ENCODE measurements at regions not wholly inside any gene's neighbourhood (a gene's known extent, or its start where the extent isn't known, plus 50 kb on each side); places are given as distances from the start of the nearest gene placed in this dataset.
A peak's percentile ranks its signal among the peaks of the same experiment; 100 is the strongest.

DNA sequence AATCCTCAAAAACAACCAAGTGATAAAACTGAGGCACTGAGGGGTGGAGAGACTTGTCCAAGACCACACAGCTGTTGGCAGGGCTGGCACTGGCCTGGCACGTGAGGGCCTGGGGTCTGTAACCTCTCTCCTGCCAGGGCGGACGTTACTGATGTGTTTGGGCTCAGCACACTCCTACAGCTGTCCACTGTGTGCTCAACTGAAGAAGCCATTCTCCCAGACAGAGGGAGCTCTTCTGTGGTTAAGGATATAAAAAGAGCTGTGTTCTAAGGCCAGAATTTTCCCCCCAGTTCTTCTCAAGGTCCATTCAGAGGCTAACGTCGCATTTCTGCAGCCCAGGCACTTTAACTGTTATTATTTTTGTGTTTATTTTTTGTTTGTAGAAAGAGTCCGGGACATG, 429.0 kb upstream of the ATP11B start:
- DNase-seq (ENCODE audit: low read depth, low spot score) (no peak), FAIRE-seq (no peak)
- Histone ChIP-seq H3K4me3 (replicated peaks in 1 of 3; ENCODE audit: insufficient read depth in 1 of 3, low read depth in 1 of 3, low read length in 3 of 3) (peak overlapping the region in 1 of 3 experiments; percentile 1), H3K4me1 (ENCODE audit: control insufficient read depth, extremely low read depth, insufficient read depth, low read length) (peaks cover 20% of the 10 kb centered on the region), H3K9me1 (replicated peaks; ENCODE audit: control insufficient read depth, extremely low read depth, insufficient read depth, low read length) (no peaks in the 10 kb centered on the region), H3K27me3 (ENCODE audit: control insufficient read depth in 2 of 2, insufficient read depth in 2 of 2, low read length in 2 of 2) (no peaks in the 10 kb centered on the region), H3K9me3 (replicated peaks; ENCODE audit: control insufficient read depth, insufficient read depth, low read length) (no peaks in the 10 kb centered on the region), H3K36me3 (ENCODE audit: control insufficient read depth in 2 of 2, extremely low read depth in 1 of 2, insufficient read depth in 2 of 2, low read length in 2 of 2) (no peaks in the 10 kb centered on the region), H3K79me2 (ENCODE audit: control insufficient read depth, insufficient read depth, low read length) (no peaks in the 10 kb centered on the region), H3K9ac (replicated peaks; ENCODE audit: extremely low read depth, insufficient read depth, low read length) (peak overlapping the region; percentile 23), H2AFZ (ENCODE audit: low read depth, low read length) (no peak overlapping the region), H3K27ac (ENCODE audit: insufficient read depth, low read depth, low read length) (peak overlapping the region; percentile 79), H3K4me2 (ENCODE audit: insufficient read depth, low read length) (peak overlapping the region; percentile 35), H4K20me1 (replicated peaks; ENCODE audit: control insufficient read depth, extremely low read depth, insufficient read depth, low read length) (no peaks in the 10 kb centered on the region)
- dilution Hi-C loops (cut with MboI; ENCODE audit: extremely low pct_ligation_motif_present, low sequenced_read_pairs) (no loop called here), intact Hi-C loops (cut with micrococcal nuclease) (no loop called here)
- ChIA-PET POLR2A (no interaction called here), CTCF (interaction anchor here (0.8 to 1.3 kb wide), 3 partner anchors 11 to 28 kb away, joined by 3 read pairs; no protein-coding TSS in a partner anchor)
- no peak for TF ChIP-seq POLR2A (IDR thresholded peaks at IDR 0.05; ENCODE audit: low read depth, low read length)
- TF ChIP-seq EZH2 (IDR thresholded peaks at IDR 0.05; ENCODE audit: borderline replicate concordance, low read depth, low read length, severe bottlenecking), result no peak
- TF ChIP-seq FOS (IDR thresholded peaks at IDR 0.05; ENCODE audit: borderline replicate concordance, insufficient read depth, low read length), result no peak
- TF ChIP-seq, protein P1, sequence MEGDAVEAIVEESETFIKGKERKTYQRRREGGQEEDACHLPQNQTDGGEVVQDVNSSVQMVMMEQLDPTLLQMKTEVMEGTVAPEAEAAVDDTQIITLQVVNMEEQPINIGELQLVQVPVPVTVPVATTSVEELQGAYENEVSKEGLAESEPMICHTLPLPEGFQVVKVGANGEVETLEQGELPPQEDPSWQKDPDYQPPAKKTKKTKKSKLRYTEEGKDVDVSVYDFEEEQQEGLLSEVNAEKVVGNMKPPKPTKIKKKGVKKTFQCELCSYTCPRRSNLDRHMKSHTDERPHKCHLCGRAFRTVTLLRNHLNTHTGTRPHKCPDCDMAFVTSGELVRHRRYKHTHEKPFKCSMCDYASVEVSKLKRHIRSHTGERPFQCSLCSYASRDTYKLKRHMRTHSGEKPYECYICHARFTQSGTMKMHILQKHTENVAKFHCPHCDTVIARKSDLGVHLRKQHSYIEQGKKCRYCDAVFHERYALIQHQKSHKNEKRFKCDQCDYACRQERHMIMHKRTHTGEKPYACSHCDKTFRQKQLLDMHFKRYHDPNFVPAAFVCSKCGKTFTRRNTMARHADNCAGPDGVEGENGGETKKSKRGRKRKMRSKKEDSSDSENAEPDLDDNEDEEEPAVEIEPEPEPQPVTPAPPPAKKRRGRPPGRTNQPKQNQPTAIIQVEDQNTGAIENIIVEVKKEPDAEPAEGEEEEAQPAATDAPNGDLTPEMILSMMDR (IDR thresholded peaks at IDR 0.05; ENCODE audit: extremely low read depth in 1 of 2, insufficient read depth in 1 of 2, low read depth in 1 of 2, low read length in 2 of 2), result no peak
- TF ChIP-seq GATA2 (IDR thresholded peaks at IDR 0.05; ENCODE audit: insufficient read depth, insufficient read length, low read depth, low read length), result no peak
- TF ChIP-seq JUN (IDR thresholded peaks at IDR 0.05; ENCODE audit: borderline replicate concordance, insufficient read depth, insufficient read length, low read depth), result no peak
- TF ChIP-seq POLR2AphosphoS5 (IDR thresholded peaks at IDR 0.05; ENCODE audit: insufficient read depth, low read depth, low read length), result no peak
- TF ChIP-seq MYC (IDR thresholded peaks at IDR 0.05; ENCODE audit: low read depth, low read length), result no peak
- TF ChIP-seq, protein P2, sequence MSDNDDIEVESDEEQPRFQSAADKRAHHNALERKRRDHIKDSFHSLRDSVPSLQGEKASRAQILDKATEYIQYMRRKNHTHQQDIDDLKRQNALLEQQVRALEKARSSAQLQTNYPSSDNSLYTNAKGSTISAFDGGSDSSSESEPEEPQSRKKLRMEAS (IDR thresholded peaks at IDR 0.05; ENCODE audit: insufficient read depth, insufficient read length), result no peak
- BruUV-seq (replicated peaks), result no TSS peak
